Peyer's patch (tissue), 4 donors: ENCODE measurements at regions not wholly inside any gene's neighbourhood (a gene's known extent, or its start where the extent isn't known, plus 50 kb on each side); places are given as distances from the start of the nearest gene placed in this dataset.

Source experiments
- DNase-seq, 3 donors: peaks; one replicate each; pipeline ENCODE4 v3.0.0-alpha.2; 2017 to 2019
- H3K27ac ChIP-seq, 4 donors: fragments of 200-600 bp; sonication (generic); one replicate each; pipeline ENCODE4 v1.5.1; 2016 to 2019
- H3K27me3 ChIP-seq, 2 donors: fragments of 200-600 bp; sonication (generic); one replicate each; pipeline ENCODE4 v1.5.1; 2019
- H3K36me3 ChIP-seq, 3 donors: fragments of 200-600 bp; sonication (generic); one replicate each; pipeline ENCODE4 v1.5.1; 2016 to 2019
- H3K4me1 ChIP-seq, 4 donors: fragments of 200-600 bp; sonication (generic); one replicate each; pipeline ENCODE4 v1.5.1; 2016 to 2019
- H3K4me3 ChIP-seq, 4 donors: fragments of 200-600 bp; sonication (generic); 1 replicate in 3 of 4; 2 replicates in 1 of 4; pipeline ENCODE4 v1.5.1; 2016 to 2019; ENCODE audit warnings: mild to moderate bottlenecking in 1 of 4
- H3K9me3 ChIP-seq, 4 donors: fragments of 200-600 bp; sonication (generic); one replicate each; pipeline ENCODE4 v1.5.1; 2016 to 2019; ENCODE audit warnings: mild to moderate bottlenecking in 1 of 4
- CTCF ChIP-seq, 6 experiments: fragments of 450-650 bp in 4 of 6; fragments of 200-600 bp in 2 of 6; sonication (generic) in 1 of 6; IDR thresholded peaks; one replicate each; pipeline ENCODE4 v1.5.1; 2017 to 2019; ENCODE audit warnings: antibody characterized with exemption in 6 of 6, mild to moderate bottlenecking in 3 of 6, moderate library complexity in 1 of 6
- POLR2A ChIP-seq, 2 donors: fragments of 450-650 bp; IDR thresholded peaks; one replicate each; pipeline ENCODE4 v1.5.1; 2017; ENCODE audit warnings: antibody characterized with exemption in 2 of 2, mild to moderate bottlenecking in 2 of 2, moderate library complexity in 2 of 2

- Histone ChIP-seq H3K27me3 (no peaks in the 10 kb centered on the region), H3K36me3 (no peaks in the 10 kb centered on the region)
- TF ChIP-seq POLR2A (IDR thresholded peaks at IDR 0.05) (no peak), CTCF (IDR thresholded peaks at IDR 0.05) (no peak)
Measured at GRCh38 chr10:83603708-83604107, 535.6 kb upstream of the GHITM start.

GRCh38 chr10:83605783-83606630, 533.3 kb upstream of the GHITM start:
- Histone ChIP-seq H3K27me3 (no peaks in the 10 kb centered on the region), H3K36me3 (no peaks in the 10 kb centered on the region), H3K9me3 (no peaks in the 10 kb centered on the region), H3K27ac (no peak overlapping the region), H3K4me1 (no peaks in the 10 kb centered on the region), H3K4me3 (no peak overlapping the region)
- DNase-seq = no peak
- no peak for TF ChIP-seq CTCF (IDR thresholded peaks at IDR 0.05)
- no peak for TF ChIP-seq POLR2A (IDR thresholded peaks at IDR 0.05)

More at GRCh38 chr10:83603708-83604107, 535.6 kb upstream of the GHITM start:
- Histone ChIP-seq H3K27ac (no peak overlapping the region), H3K9me3 (no peaks in the 10 kb centered on the region), H3K4me1 (no peaks in the 10 kb centered on the region), H3K4me3 (no peak overlapping the region)
- no peak for DNase-seq

- Histone ChIP-seq H3K27me3 (no peaks in the 10 kb centered on the region), H3K27ac (no peak overlapping the region), H3K9me3 (peaks cover 0 to 3% (median 0%) of the 10 kb centered on the region in 4 donors), H3K4me3 (no peak overlapping the region), H3K4me1 (no peaks in the 10 kb centered on the region), H3K36me3 (no peaks in the 10 kb centered on the region)
- no peak for TF ChIP-seq CTCF (IDR thresholded peaks at IDR 0.05)
- TF ChIP-seq POLR2A (IDR thresholded peaks at IDR 0.05) = no peak
- DNase-seq = no peak
Measured at GRCh38 chr10:83607959-83608745, 531.2 kb upstream of the GHITM start.

- H3K36me3 ChIP-seq = no peaks in the 10 kb centered on the region
- no peaks in the 10 kb centered on the region for H3K27me3 ChIP-seq
- H3K4me3 ChIP-seq = no peak overlapping the region
- no peaks in the 10 kb centered on the region for H3K4me1 ChIP-seq
- no peak for TF ChIP-seq POLR2A (IDR thresholded peaks at IDR 0.05)
- no peak for TF ChIP-seq CTCF (IDR thresholded peaks at IDR 0.05)
- H3K27ac ChIP-seq = no peak overlapping the region
- H3K9me3 ChIP-seq = peaks cover 0 to 3% (median 0%) of the 10 kb centered on the region in 4 donors
- no peak for DNase-seq
Measured at GRCh38 chr10:83612050-83612449, 527.3 kb upstream of the GHITM start.

GRCh38 chr10:83612746-83613145, 526.6 kb upstream of the GHITM start:
- peaks cover 0 to 3% (median 0%) of the 10 kb centered on the region in 4 donors for H3K9me3 ChIP-seq
- no peak overlapping the region for H3K4me3 ChIP-seq
- TF ChIP-seq CTCF (IDR thresholded peaks at IDR 0.05) (no peak), POLR2A (IDR thresholded peaks at IDR 0.05) (no peak)
- no peak for DNase-seq
- no peaks in the 10 kb centered on the region for H3K27me3 ChIP-seq
- H3K27ac ChIP-seq = no peak overlapping the region
- H3K36me3 ChIP-seq = no peaks in the 10 kb centered on the region
- H3K4me1 ChIP-seq = no peaks in the 10 kb centered on the region
